ENCODE measurements at regions not wholly inside any gene's neighbourhood (a gene's known extent, or its start where the extent isn't known, plus 50 kb on each side); places are given as distances from the start of the nearest gene placed in this dataset.

- CTCF ChIA-PET: interaction anchor here (1.7 kb wide), 1 partner anchor 10 kb away, joined by 6 read pairs; no protein-coding TSS in a partner anchor
- Histone ChIP-seq H3K27me3 (replicated peaks in 1 of 2; ENCODE audit: control insufficient read depth in 2 of 2, insufficient read depth in 2 of 2, low read length in 1 of 2) (no peaks in the 10 kb centered on the region; a peak in 2 of 4 replicates), H3K4me2 (ENCODE audit: control insufficient read depth, insufficient read depth) (peak overlapping the region; percentile 34; the same call in 1 of the 2 replicates), H3K4me1 (ENCODE audit: control insufficient read depth, insufficient read depth, low read length) (peaks cover 12% of the 10 kb centered on the region), H3K4me3 (no peak overlapping the region), H3K79me2 (ENCODE audit: control insufficient read depth, insufficient read depth, low read length) (no peaks in the 10 kb centered on the region), H2AFZ (ENCODE audit: control insufficient read depth, low read depth, low read length) (peak overlapping the region; percentile 35), H3K9me3 (replicated peaks; ENCODE audit: control insufficient read depth, insufficient read depth, low read length) (no peaks in the 10 kb centered on the region; the same call in 2 of the 3 replicates), H4K20me1 (ENCODE audit: control insufficient read depth, insufficient read depth) (no peaks in the 10 kb centered on the region), H3K9ac (ENCODE audit: control insufficient read depth, insufficient read depth, low read length) (no peak overlapping the region), H3K36me3 (ENCODE audit: control insufficient read depth in 2 of 2, insufficient read depth in 2 of 2, low read length in 1 of 2) (no peaks in the 10 kb centered on the region), H3K27ac (ENCODE audit: control insufficient read depth, insufficient read depth) (no peak overlapping the region)
- BruUV-seq (replicated peaks): no TSS peak
- in situ Hi-C loops (cut with MboI): no loop called here
- ATAC-seq: no peak
- POLR2A ChIA-PET: no interaction called here
- SMC1A ChIA-PET (ENCODE audit: uncharacterized antibody, unreplicated experiment): no interaction called here
- 19% methylated on average over 73 of the region's 147 CpGs for WGBS (ENCODE audit: insufficient coverage, insufficient replicate concordance, low lambda C conversion rate, missing lambda C conversion rate)
- TF ChIP-seq PBX3 (IDR thresholded peaks at IDR 0.05; ENCODE audit: insufficient replicate concordance, low read depth, low read length) (no peak), KDM1A (IDR thresholded peaks at IDR 0.05; ENCODE audit: borderline replicate concordance) (no peak), GATAD2B (conservative IDR thresholded peaks at IDR 0.05; ENCODE audit: low read depth) (0 out of 2 replicates have a peak, but pooled peaks have one; percentile 24), CREM (IDR thresholded peaks at IDR 0.05; ENCODE audit: low read depth) (no peak), IKZF1 (conservative IDR thresholded peaks at IDR 0.05) (0 out of 2 replicates have a peak, but pooled peaks have one; percentile 42)
- intact Hi-C loops (cut with micrococcal nuclease; ENCODE audit: unreplicated experiment): loop anchor here (10.0 kb wide), 1 partner anchor 499 kb away; no protein-coding TSS in a partner anchor
- RAD21 ChIA-PET (ENCODE audit: unreplicated experiment): no interaction called here
- DNase-seq (ENCODE audit: low read depth, low spot score): no peak
- no peak for FAIRE-seq
These were observed 156.7 kb downstream of the KLF13 start for GRCh38 chr15:31483053-31483985.

All from GM12878 (cell line).